ENCODE measurements at regions not wholly inside any gene's neighbourhood (a gene's known extent, or its start where the extent isn't known, plus 50 kb on each side); places are given as distances from the start of the nearest gene placed in this dataset.

- DNase-seq (ENCODE audit: low read depth) = no peak
- no peak overlapping the region for H3K4me3 ChIP-seq (ENCODE audit: low read depth, low read length)
- TF ChIP-seq POLR2A (IDR thresholded peaks at IDR 0.05; ENCODE audit: extremely low read depth, insufficient read length) = no peak
- TF ChIP-seq CTCF (IDR thresholded peaks at IDR 0.05; ENCODE audit: low read depth, low read length) = no peak
- no peak for TF ChIP-seq MAX (IDR thresholded peaks at IDR 0.05; ENCODE audit: low read depth, low read length)
- TF ChIP-seq MYC (IDR thresholded peaks at IDR 0.05; ENCODE audit: low read depth, low read length) = no peak
Measured at GRCh38 chr2:57849843-57850242, 196.8 kb upstream of the VRK2 start.

- TF ChIP-seq MAX (IDR thresholded peaks at IDR 0.05; ENCODE audit: low read depth, low read length) (no peak), MYC (IDR thresholded peaks at IDR 0.05; ENCODE audit: low read depth, low read length) (no peak), CTCF (IDR thresholded peaks at IDR 0.05; ENCODE audit: low read depth, low read length) (no peak), POLR2A (IDR thresholded peaks at IDR 0.05; ENCODE audit: extremely low read depth, insufficient read length) (no peak)
- H3K4me3 ChIP-seq (ENCODE audit: low read depth, low read length) = no peak overlapping the region
- DNase-seq (ENCODE audit: low read depth) = no peak
Measured at GRCh38 chr2:57850415-57851130, 196.0 kb upstream of the VRK2 start.

- no peak overlapping the region for H3K4me3 ChIP-seq (ENCODE audit: low read depth, low read length)
- no peak for TF ChIP-seq MAX (IDR thresholded peaks at IDR 0.05; ENCODE audit: low read depth, low read length)
- TF ChIP-seq POLR2A (IDR thresholded peaks at IDR 0.05; ENCODE audit: extremely low read depth, insufficient read length) = no peak
- TF ChIP-seq MYC (IDR thresholded peaks at IDR 0.05; ENCODE audit: low read depth, low read length) = no peak
- TF ChIP-seq CTCF (IDR thresholded peaks at IDR 0.05; ENCODE audit: low read depth, low read length) = no peak
- no peak for DNase-seq (ENCODE audit: low read depth)
Measured at GRCh38 chr2:57855212-57855611, 191.4 kb upstream of the VRK2 start.

GRCh38 chr2:57859755-57860154 is 186.9 kb upstream of the VRK2 start:
- no peak for DNase-seq (ENCODE audit: low read depth)
- no peak for TF ChIP-seq CTCF (IDR thresholded peaks at IDR 0.05; ENCODE audit: low read depth, low read length)
- no peak for TF ChIP-seq MAX (IDR thresholded peaks at IDR 0.05; ENCODE audit: low read depth, low read length)
- TF ChIP-seq POLR2A (IDR thresholded peaks at IDR 0.05; ENCODE audit: extremely low read depth, insufficient read length) = no peak
- TF ChIP-seq MYC (IDR thresholded peaks at IDR 0.05; ENCODE audit: low read depth, low read length) = no peak
- no peak overlapping the region for H3K4me3 ChIP-seq (ENCODE audit: low read depth, low read length)

GRCh38 chr2:57862153-57862552 is 184.5 kb upstream of the VRK2 start:
- TF ChIP-seq POLR2A (IDR thresholded peaks at IDR 0.05; ENCODE audit: extremely low read depth, insufficient read length) (no peak), CTCF (IDR thresholded peaks at IDR 0.05; ENCODE audit: low read depth, low read length) (no peak), MYC (IDR thresholded peaks at IDR 0.05; ENCODE audit: low read depth, low read length) (no peak), MAX (IDR thresholded peaks at IDR 0.05; ENCODE audit: low read depth, low read length) (no peak)
- DNase-seq (ENCODE audit: low read depth) = no peak
- H3K4me3 ChIP-seq (ENCODE audit: low read depth, low read length) = no peak overlapping the region

All from NB4 (cell line).